Stimulated activated naive B cell treated with anti-CD40 and anti-IgM and Interleukin-4, amounts not matched to agents 10 μg/mL and 1 μg/mL and 100 μg/mL, for 72 hours (primary cell): ENCODE measurements at regions not wholly inside any gene's neighbourhood (a gene's known extent, or its start where the extent isn't known, plus 50 kb on each side); places are given as distances from the start of the nearest gene placed in this dataset.

ENCODE experiments used
- ATAC-seq, 2 donors: fragments of 150-1000 bp; cut with Tn5 transposase; replicated peaks; 2 replicates each; pipeline ENCODE4 v1.10.0; 2021; ENCODE audit warnings: moderate library complexity in 1 of 2
- DNase-seq: peaks from one replicate; pipeline ENCODE4 v3.0.0; 2021
- H3K27ac Mint-ChIP-seq: one replicate; pipeline ENCODE4 v1.8.0; 2022; ENCODE audit warnings: mild to moderate bottlenecking, mixed read lengths
- H3K27me3 Mint-ChIP-seq, 2 donors: one replicate each; pipeline ENCODE4 v1.8.0; 2022; ENCODE audit warnings: mixed read lengths in 2 of 2
- H3K36me3 Mint-ChIP-seq, 2 donors: one replicate each; pipeline ENCODE4 v1.8.0; 2022; ENCODE audit warnings: mixed read lengths in 2 of 2, mild to moderate bottlenecking in 1 of 2
- H3K4me1 Mint-ChIP-seq, 2 donors: one replicate each; pipeline ENCODE4 v1.8.0; 2022; ENCODE audit warnings: mixed read lengths in 2 of 2, mild to moderate bottlenecking in 1 of 2
- H3K4me3 Mint-ChIP-seq, 2 donors: one replicate each; pipeline ENCODE4 v1.8.0; 2022; ENCODE audit warnings: mild to moderate bottlenecking in 2 of 2, mixed read lengths in 2 of 2, moderate library complexity in 1 of 2
- H3K9me3 Mint-ChIP-seq, 2 donors: one replicate each; pipeline ENCODE4 v1.8.0; 2022; ENCODE audit warnings: mixed read lengths in 2 of 2, mild to moderate bottlenecking in 1 of 2

DNA sequence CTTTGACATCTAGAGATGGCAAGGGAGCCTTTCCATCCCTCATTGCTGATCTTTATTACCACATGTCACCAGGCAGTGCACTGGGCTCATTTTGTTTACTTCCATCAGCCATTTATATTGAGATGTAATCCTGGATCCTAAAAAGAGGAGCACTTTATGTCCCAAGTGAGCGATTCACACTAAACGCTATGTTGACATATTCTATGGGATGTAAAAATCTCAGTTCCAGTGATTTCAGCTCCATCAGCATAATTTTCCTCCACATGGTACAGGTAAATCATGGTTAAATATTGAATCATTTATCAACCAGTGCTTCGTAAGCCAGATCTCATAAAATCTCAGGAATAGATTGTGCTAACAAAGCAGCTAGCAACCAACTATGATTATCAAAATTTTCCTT, 634.8 kb upstream of the PLXNA2 start:
- Mint-ChIP-seq H3K36me3 (no peaks in the 10 kb centered on the region), H3K27ac (no peak overlapping the region), H3K4me3 (no peak overlapping the region), H3K9me3 (peaks cover 0 to under 1% of the 10 kb centered on the region in 2 donors), H3K4me1 (no peaks in the 10 kb centered on the region), H3K27me3 (peaks cover 0 to 7% of the 10 kb centered on the region in 2 donors)
- ATAC-seq: no peak
- DNase-seq: no peak

GRCh38 chr1:208880433-208881100, 636.4 kb upstream of the PLXNA2 start:
- ATAC-seq: no peak
- H3K4me3 Mint-ChIP-seq: no peak overlapping the region
- no peaks in the 10 kb centered on the region for H3K9me3 Mint-ChIP-seq
- DNase-seq: no peak
- H3K4me1 Mint-ChIP-seq: no peaks in the 10 kb centered on the region
- H3K27ac Mint-ChIP-seq: no peak overlapping the region
- H3K36me3 Mint-ChIP-seq: no peaks in the 10 kb centered on the region
- H3K27me3 Mint-ChIP-seq: peaks cover 0 to 1% of the 10 kb centered on the region in 2 donors

- Mint-ChIP-seq H3K4me3 (no peak overlapping the region), H3K36me3 (no peaks in the 10 kb centered on the region), H3K27me3 (no peaks in the 10 kb centered on the region), H3K27ac (no peak overlapping the region), H3K9me3 (no peaks in the 10 kb centered on the region), H3K4me1 (no peaks in the 10 kb centered on the region)
- ATAC-seq (no peak), DNase-seq (no peak)
Observed at GRCh38 chr1:208885060-208885459, 640.9 kb upstream of the PLXNA2 start.

DNA sequence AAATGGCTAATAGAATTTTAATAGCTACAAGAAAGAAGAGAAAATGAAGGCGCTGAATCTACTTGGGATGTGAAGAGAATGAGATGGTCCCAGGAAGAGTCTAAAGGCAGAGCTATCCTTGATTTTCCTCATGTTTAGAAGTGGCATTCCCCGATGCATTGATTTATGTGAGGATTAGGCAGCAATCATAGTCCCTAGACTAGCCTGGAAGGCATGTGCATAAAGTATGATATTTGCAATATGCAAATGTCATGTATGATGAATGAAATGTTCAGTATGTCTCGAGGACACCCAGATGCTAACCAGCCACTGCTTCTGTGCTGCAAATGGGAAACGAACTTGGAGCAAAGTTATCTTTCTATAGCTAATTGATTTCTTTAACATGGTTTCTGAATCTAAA, 641.5 kb upstream of the PLXNA2 start:
- Mint-ChIP-seq H3K4me3 (no peak overlapping the region), H3K27me3 (no peaks in the 10 kb centered on the region), H3K27ac (no peak overlapping the region), H3K4me1 (no peaks in the 10 kb centered on the region), H3K9me3 (no peaks in the 10 kb centered on the region), H3K36me3 (no peaks in the 10 kb centered on the region)
- ATAC-seq (no peak), DNase-seq (no peak)

GRCh38 chr1:208888376-208888775, 644.2 kb upstream of the PLXNA2 start:
- H3K36me3 Mint-ChIP-seq: no peaks in the 10 kb centered on the region
- no peak for ATAC-seq
- no peaks in the 10 kb centered on the region for H3K27me3 Mint-ChIP-seq
- H3K4me3 Mint-ChIP-seq: no peak overlapping the region
- no peak for DNase-seq
- no peak overlapping the region for H3K27ac Mint-ChIP-seq
- H3K9me3 Mint-ChIP-seq: no peaks in the 10 kb centered on the region
- no peaks in the 10 kb centered on the region for H3K4me1 Mint-ChIP-seq

- Mint-ChIP-seq H3K4me3 (no peak overlapping the region), H3K36me3 (no peaks in the 10 kb centered on the region), H3K27me3 (no peaks in the 10 kb centered on the region), H3K9me3 (peaks cover 0 to 4% of the 10 kb centered on the region in 2 donors), H3K4me1 (no peaks in the 10 kb centered on the region), H3K27ac (no peak overlapping the region)
- no peak for DNase-seq
- no peak for ATAC-seq
Observed at GRCh38 chr1:208892147-208892546, 648.0 kb upstream of the PLXNA2 start.

- peaks cover 0 to 4% of the 10 kb centered on the region in 2 donors for H3K9me3 Mint-ChIP-seq
- no peaks in the 10 kb centered on the region for H3K4me1 Mint-ChIP-seq
- H3K27me3 Mint-ChIP-seq: no peaks in the 10 kb centered on the region
- H3K36me3 Mint-ChIP-seq: no peaks in the 10 kb centered on the region
- DNase-seq: no peak
- ATAC-seq: no peak
- no peak overlapping the region for H3K27ac Mint-ChIP-seq
- H3K4me3 Mint-ChIP-seq: no peak overlapping the region
Observed at GRCh38 chr1:208893251-208893650, 649.1 kb upstream of the PLXNA2 start.

DNA sequence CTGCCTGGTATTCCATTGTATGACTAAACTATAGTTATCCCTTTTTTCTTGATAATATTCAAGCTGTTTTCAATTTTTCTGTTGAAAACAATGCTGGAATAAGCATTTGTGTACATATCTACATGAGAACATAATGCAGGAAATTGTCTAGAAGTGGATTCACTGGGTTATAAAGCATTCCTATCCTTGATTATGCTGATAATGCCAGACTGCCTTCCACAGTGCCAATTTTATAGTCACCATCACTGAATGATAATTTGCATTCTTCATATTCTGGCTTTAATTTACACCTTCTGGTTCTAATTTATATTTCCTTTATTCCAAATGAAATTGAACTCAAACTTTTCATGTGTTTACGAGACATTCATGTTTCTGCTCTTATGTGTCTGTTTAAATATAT, 651.0 kb upstream of the PLXNA2 start:
- Mint-ChIP-seq H3K27me3 (peaks cover 0 to 4% of the 10 kb centered on the region in 2 donors), H3K4me3 (no peak overlapping the region), H3K27ac (no peak overlapping the region), H3K4me1 (no peaks in the 10 kb centered on the region), H3K9me3 (peaks cover 0 to 4% of the 10 kb centered on the region in 2 donors), H3K36me3 (no peaks in the 10 kb centered on the region)
- ATAC-seq (no peak), DNase-seq (no peak)

GRCh38 chr1:208895820-208896219, 651.6 kb upstream of the PLXNA2 start:
- H3K36me3 Mint-ChIP-seq: no peaks in the 10 kb centered on the region
- no peak overlapping the region for H3K27ac Mint-ChIP-seq
- ATAC-seq: no peak
- peaks cover 0 to 4% of the 10 kb centered on the region in 2 donors for H3K9me3 Mint-ChIP-seq
- no peak for DNase-seq
- no peaks in the 10 kb centered on the region for H3K4me1 Mint-ChIP-seq
- H3K4me3 Mint-ChIP-seq: no peak overlapping the region
- peaks cover 0 to 4% of the 10 kb centered on the region in 2 donors for H3K27me3 Mint-ChIP-seq

DNA sequence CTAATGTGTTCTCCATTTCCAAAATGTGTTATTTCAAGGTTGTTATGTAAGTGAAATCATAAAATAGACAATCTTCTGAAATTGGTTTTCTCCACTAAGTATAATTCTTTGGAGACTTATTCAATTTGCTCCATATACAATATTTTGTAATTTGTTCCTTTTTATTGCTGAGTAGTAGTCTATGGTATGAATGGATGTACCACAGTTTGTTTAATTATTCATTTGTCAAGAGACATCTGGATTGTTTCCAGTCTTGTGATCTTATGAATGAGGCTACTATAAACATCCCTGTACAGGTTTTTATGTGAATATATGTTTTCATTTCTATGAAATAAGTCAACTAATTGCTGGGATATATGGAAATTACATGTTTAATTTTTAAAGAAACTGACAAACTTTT, 652.6 kb upstream of the PLXNA2 start:
- Mint-ChIP-seq H3K4me3 (no peak overlapping the region), H3K27me3 (peaks cover 0 to 4% of the 10 kb centered on the region in 2 donors), H3K9me3 (peaks cover 4% of the 10 kb centered on the region in 2 donors), H3K36me3 (no peaks in the 10 kb centered on the region), H3K27ac (no peak overlapping the region), H3K4me1 (no peaks in the 10 kb centered on the region)
- ATAC-seq (no peak), DNase-seq (no peak)

GRCh38 chr1:208899438-208899837, 655.3 kb upstream of the PLXNA2 start:
- Mint-ChIP-seq H3K4me3 (no peak overlapping the region), H3K36me3 (no peaks in the 10 kb centered on the region), H3K27me3 (peaks cover 0 to 4% of the 10 kb centered on the region in 2 donors), H3K27ac (no peak overlapping the region), H3K9me3 (peaks cover 4% of the 10 kb centered on the region in 2 donors), H3K4me1 (no peaks in the 10 kb centered on the region)
- ATAC-seq: no peak
- no peak for DNase-seq

GRCh38 chr1:208903251-208903905, 659.2 kb upstream of the PLXNA2 start:
- DNase-seq (no peak), ATAC-seq (no peak)
- Mint-ChIP-seq H3K4me1 (no peaks in the 10 kb centered on the region), H3K36me3 (no peaks in the 10 kb centered on the region), H3K9me3 (peaks cover 0 to 4% of the 10 kb centered on the region in 2 donors), H3K27ac (no peak overlapping the region), H3K4me3 (no peak overlapping the region), H3K27me3 (peaks cover under 1 to 7% of the 10 kb centered on the region in 2 donors)

GRCh38 chr1:208907790-208908189, 663.6 kb upstream of the PLXNA2 start:
- H3K4me1 Mint-ChIP-seq: no peaks in the 10 kb centered on the region
- no peaks in the 10 kb centered on the region for H3K36me3 Mint-ChIP-seq
- no peaks in the 10 kb centered on the region for H3K9me3 Mint-ChIP-seq
- ATAC-seq: no peak
- H3K4me3 Mint-ChIP-seq: no peak overlapping the region
- H3K27ac Mint-ChIP-seq: no peak overlapping the region
- H3K27me3 Mint-ChIP-seq: peaks cover 4 to 10% of the 10 kb centered on the region in 2 donors
- DNase-seq: no peak

- Mint-ChIP-seq H3K27me3 (peaks cover 4 to 10% of the 10 kb centered on the region in 2 donors), H3K27ac (no peak overlapping the region), H3K36me3 (no peaks in the 10 kb centered on the region), H3K4me1 (no peaks in the 10 kb centered on the region), H3K4me3 (no peak overlapping the region), H3K9me3 (peaks cover 0 to 2% of the 10 kb centered on the region in 2 donors)
- ATAC-seq: no peak
- DNase-seq: no peak
Observed at GRCh38 chr1:208909011-208909984, 665.1 kb upstream of the PLXNA2 start.
